Urinary bladder (tissue), 3 donors: ENCODE measurements at regions not wholly inside any gene's neighbourhood (a gene's known extent, or its start where the extent isn't known, plus 50 kb on each side); places are given as distances from the start of the nearest gene placed in this dataset.

Experiments
- DNase-seq: peaks from one replicate; pipeline ENCODE4 v3.0.0-alpha.2; 2015; ENCODE audit errors: extremely low spot score
- H3K27ac ChIP-seq: one replicate; pipeline ENCODE4 v1.5.1; 2013; ENCODE audit warnings: low read depth, mild to moderate bottlenecking, moderate library complexity
- H3K36me3 ChIP-seq: one replicate; pipeline ENCODE4 v1.6.1; 2013; ENCODE audit warnings: mild to moderate bottlenecking, moderate library complexity; ENCODE audit not compliant: insufficient read depth
- H3K4me1 ChIP-seq: one replicate; pipeline ENCODE4 v1.6.1; 2013; ENCODE audit warnings: mild to moderate bottlenecking, moderate library complexity; ENCODE audit not compliant: insufficient read depth
- H3K4me3 ChIP-seq: one replicate; pipeline ENCODE4 v1.5.1; 2013; ENCODE audit warnings: low read depth, low read length
- WGBS: extraction: QIAGEN DNeasy Blood & Tissue Kit; methylation state at CpG from one replicate; pipeline ENCODE4 v1.1.7; 2013; 5-methylcytosine and 5-hydroxymethylcytosine counted together
- donor health status: healthy with polysubstance abuse.
- donor health status: healthy.

GRCh38 chr6:166684170-166684569, 57.1 kb upstream of the RPS6KA2 start:
- 96% methylated on average over 4 of the region's 4 CpGs for WGBS
- Histone ChIP-seq H3K4me3 (no peak overlapping the region), H3K4me1 (no peaks in the 10 kb centered on the region), H3K36me3 (no peaks in the 10 kb centered on the region), H3K27ac (no peak overlapping the region)
- no peak for DNase-seq

- Histone ChIP-seq H3K4me3 (no peak overlapping the region), H3K4me1 (no peaks in the 10 kb centered on the region), H3K36me3 (no peaks in the 10 kb centered on the region), H3K27ac (no peak overlapping the region)
- DNase-seq = no peak
- 92% methylated on average over 10 of the region's 10 CpGs for WGBS
Observed at GRCh38 chr6:166683477-166683876, 56.4 kb upstream of the RPS6KA2 start.

GRCh38 chr6:166679566-166679965, 52.5 kb upstream of the RPS6KA2 start:
- H3K27ac ChIP-seq = no peak overlapping the region
- 97% methylated on average over 31 of the region's 31 CpGs for WGBS

GRCh38 chr6:166678426-166678825, 51.4 kb upstream of the RPS6KA2 start:
- Histone ChIP-seq H3K36me3 (no peaks in the 10 kb centered on the region), H3K27ac (no peak overlapping the region), H3K4me3 (no peak overlapping the region), H3K4me1 (peaks cover 3% of the 10 kb centered on the region)
- no peak for DNase-seq
- 79% methylated on average over 10 of the region's 10 CpGs for WGBS

More at GRCh38 chr6:166679566-166679965, 52.5 kb upstream of the RPS6KA2 start:
- Histone ChIP-seq H3K4me3 (no peak overlapping the region), H3K36me3 (no peaks in the 10 kb centered on the region), H3K4me1 (peaks cover 3% of the 10 kb centered on the region)
- DNase-seq = no peak

- DNase-seq = no peak
- Histone ChIP-seq H3K4me3 (no peak overlapping the region), H3K27ac (no peak overlapping the region), H3K4me1 (peaks cover 3% of the 10 kb centered on the region), H3K36me3 (no peaks in the 10 kb centered on the region)
- WGBS = 89% methylated on average over 6 of the region's 6 CpGs
Observed at GRCh38 chr6:166677941-166678340, 50.9 kb upstream of the RPS6KA2 start.
